GM12878 (cell line): ENCODE measurements at regions not wholly inside any gene's neighbourhood (a gene's known extent, or its start where the extent isn't known, plus 50 kb on each side); places are given as distances from the start of the nearest gene placed in this dataset.

Experiments used
- ATAC-seq: fragments of 200-7000 bp; cut with Tn5 transposase; 3 replicates; pipeline ENCODE4 v1.9.1; 2020; ENCODE audit warnings: mild to moderate bottlenecking, moderate library complexity
- BruUV-seq: library from RNA; stranded (reverse); fragments of 400-500 nt; replicated peaks from 2 replicates; lab custom pipeline; 2021; lab: Mats Ljungman, UMichigan
- CTCF ChIA-PET: fragments of 300-600 bp; sonication (Branson Sonifier 250); formaldehyde crosslinking; extraction: SDS; loops from one replicate; lab custom pipeline; 2021; ENCODE audit warnings: inconsistent platforms; lab: Yijun Ruan, JAX
- POLR2A ChIA-PET: fragments of 350-600 bp; formaldehyde crosslinking; extraction: SDS; loops from one replicate; lab custom pipeline; 2021; ENCODE audit warnings: inconsistent platforms; lab: Charles Lee
- RAD21 ChIA-PET: fragments of 300-600 bp; sonication (Branson Sonifier 250); formaldehyde crosslinking; loops from one replicate; lab custom pipeline; 2023; ENCODE audit warnings: antibody characterized with exemption; ENCODE audit not compliant: unreplicated experiment; lab: Charles Lee
- SMC1A ChIA-PET: fragments of 300-600 bp; sonication (Branson Sonifier 250); formaldehyde crosslinking; loops from one replicate; lab custom pipeline; 2023; ENCODE audit not compliant: unreplicated experiment, uncharacterized antibody; lab: Charles Lee
- DNase-seq: peaks from one replicate; pipeline ENCODE4 v3.0.0-alpha.2; 2011; ENCODE audit warnings: low read depth, low spot score
- FAIRE-seq: peaks from 3 replicates; lab custom pipeline; 2011; peaks lifted over from hg19 to GRCh38; lab: Jason Lieb, UNC
- H2AFZ ChIP-seq: 2 replicates; pipeline ENCODE4 v1.6.0; 2011; ENCODE audit warnings: low read depth, low read length, control low read depth; ENCODE audit not compliant: control insufficient read depth
- H3K27ac ChIP-seq: 2 replicates; pipeline ENCODE4 v1.5.1; 2011; ENCODE audit warnings: control low read depth; ENCODE audit not compliant: control insufficient read depth, insufficient read depth
- H3K27me3 ChIP-seq, 2 experiments: replicated peaks in 1 of 2; 2 replicates each; pipeline versions ENCODE4 v1.6.0 to v1.6.1; 2011; ENCODE audit warnings: low read length in 1 of 2; ENCODE audit not compliant: control insufficient read depth in 2 of 2, insufficient read depth in 2 of 2
- H3K36me3 ChIP-seq, 2 experiments: 2 replicates each; pipeline ENCODE4 v1.5.1; 2011; ENCODE audit warnings: low read length in 1 of 2; ENCODE audit not compliant: control insufficient read depth in 2 of 2, insufficient read depth in 2 of 2
- H3K4me1 ChIP-seq: 2 replicates; pipeline ENCODE4 v1.6.1; 2011; ENCODE audit warnings: mild to moderate bottlenecking, low read length, moderate library complexity, mixed read lengths; ENCODE audit not compliant: control insufficient read depth, insufficient read depth
- H3K4me2 ChIP-seq: 2 replicates; pipeline ENCODE4 v1.6.0; 2011; ENCODE audit warnings: control low read depth; ENCODE audit not compliant: control insufficient read depth, insufficient read depth
- H3K4me3 ChIP-seq: fragments of 200-600 bp; sonication (generic); 2 replicates; pipeline ENCODE4 v1.5.1; 2016
- H3K79me2 ChIP-seq: 2 replicates; pipeline ENCODE4 v1.6.0; 2011; ENCODE audit warnings: low read length; ENCODE audit not compliant: control insufficient read depth, insufficient read depth
- H3K9ac ChIP-seq: 2 replicates; pipeline ENCODE4 v1.8.0; 2011; ENCODE audit warnings: low read length, control low read depth, mixed read lengths; ENCODE audit not compliant: control insufficient read depth, insufficient read depth
- H3K9me3 ChIP-seq: replicated peaks from 3 replicates; pipeline ENCODE4 v1.5.1; 2011; ENCODE audit warnings: mild to moderate bottlenecking, low read length; ENCODE audit not compliant: control insufficient read depth, insufficient read depth
- H4K20me1 ChIP-seq: 2 replicates; pipeline ENCODE4 v1.6.0; 2011; ENCODE audit not compliant: control insufficient read depth, insufficient read depth
- BCL11A ChIP-seq: IDR thresholded peaks from 2 replicates; pipeline ENCODE4 v1.6.1; 2011; ENCODE audit warnings: low read depth, low read length
- CHD2 ChIP-seq: IDR thresholded peaks from 2 replicates; pipeline ENCODE4 v1.6.1; 2011; ENCODE audit warnings: low read depth, low read length, improper control_type of control experiment, borderline replicate concordance
- ELK1 ChIP-seq: IDR thresholded peaks from 2 replicates; pipeline ENCODE4 v1.6.1; 2012; ENCODE audit warnings: low read depth, low read length, improper control_type of control experiment
- KAT2A ChIP-seq: conservative IDR thresholded peaks from 2 replicates; pipeline ENCODE4 v1.6.1; 2011; ENCODE audit warnings: low read depth, low read length; ENCODE audit not compliant: control insufficient read depth
- MEF2A ChIP-seq: IDR thresholded peaks from 2 replicates; pipeline ENCODE4 v1.6.1; 2011; ENCODE audit warnings: low read depth, mild to moderate bottlenecking, low read length, moderate library complexity; ENCODE audit not compliant: insufficient read depth
- POLR2AphosphoS2 ChIP-seq: IDR thresholded peaks from 2 replicates; pipeline ENCODE4 v1.6.1; 2011; ENCODE audit warnings: low read depth, mild to moderate bottlenecking, low read length, improper control_type of control experiment, moderate library complexity
- RAD51 ChIP-seq: fragments of 450-650 bp; IDR thresholded peaks from 2 replicates; pipeline ENCODE4 v1.6.1; 2016; ENCODE audit warnings: moderate library complexity, mild to moderate bottlenecking, inconsistent platforms
- RBBP5 ChIP-seq: fragments of 200-600 bp; sonication (generic); conservative IDR thresholded peaks from 2 replicates; pipeline ENCODE4 v1.6.1; 2016
- TCF12 ChIP-seq: IDR thresholded peaks from 2 replicates; pipeline ENCODE4 v1.6.1; 2011; ENCODE audit warnings: low read depth, mild to moderate bottlenecking, low read length
- TCF7 ChIP-seq: IDR thresholded peaks from 2 replicates; pipeline ENCODE4 v1.6.1; 2014; ENCODE audit warnings: antibody characterized with exemption, borderline replicate concordance
- WRNIP1 ChIP-seq: IDR thresholded peaks from 2 replicates; pipeline ENCODE4 v1.6.1; 2011; ENCODE audit warnings: low read depth, low read length, improper control_type of control experiment, borderline replicate concordance
- WGBS: methylation state at CpG from one replicate; pipeline ENCODE4 v1.1.6; 2016; ENCODE audit warnings: low lambda C conversion rate; ENCODE audit not compliant: insufficient replicate concordance, insufficient coverage; ENCODE audit errors: missing lambda C conversion rate; 5-methylcytosine and 5-hydroxymethylcytosine counted together
- in situ Hi-C: fragments of 300-500 bp; cut with MboI; formaldehyde crosslinking; loops from 9 replicates; pipeline ENCODE4 v1.14.3; 2018; ENCODE audit warnings: mixed read lengths
- intact Hi-C: fragments of 100-400 bp; cut with micrococcal nuclease; formaldehyde crosslinking; loops from one replicate; pipeline ENCODE4 v1.14.2; 2022; ENCODE audit not compliant: unreplicated experiment
- TF ChIP-seq, protein P1 (sequence below): fragments of 450-650 bp; formaldehyde crosslinking; IDR thresholded peaks from 2 replicates; pipeline ENCODE4 v1.4.0; 2022; ENCODE audit warnings: mild to moderate bottlenecking, moderate library complexity

- ChIA-PET SMC1A (interaction anchor here (1.4 kb wide), 1 partner anchor 9 kb away, joined by 5 read pairs; no protein-coding TSS in a partner anchor), RAD21 (interaction anchor here (1.2 kb wide), 1 partner anchor 12 kb away, joined by 3 read pairs; no protein-coding TSS in a partner anchor), POLR2A (no interaction called here), CTCF (interaction anchor here (0.7 kb wide), 1 partner anchor 13 kb away, joined by 3 read pairs; no protein-coding TSS in a partner anchor)
- Histone ChIP-seq H3K27me3 (no peaks in the 10 kb centered on the region), H3K4me3 (no peak overlapping the region), H4K20me1 (no peaks in the 10 kb centered on the region), H3K36me3 (no peaks in the 10 kb centered on the region), H3K4me2 (no peak overlapping the region), H3K27ac (no peak overlapping the region), H2AFZ (no peak overlapping the region), H3K79me2 (no peaks in the 10 kb centered on the region), H3K9ac (no peak overlapping the region), H3K9me3 (no peaks in the 10 kb centered on the region), H3K4me1 (no peaks in the 10 kb centered on the region)
- WGBS = 98% methylated on average over 2 of the region's 2 CpGs
- FAIRE-seq (no peak), DNase-seq (no peak), ATAC-seq (no peak)
- intact Hi-C loops = no loop called here
- BruUV-seq = no TSS peak
- TF ChIP-seq BCL11A = no peak
- no peak for TF ChIP-seq WRNIP1
- TF ChIP-seq KAT2A = no peak
- TF ChIP-seq, all 136 proteins: peak for 0
- in situ Hi-C loops = no loop called here
Measured at GRCh38 chr13:34065928-34066327, 248.0 kb downstream of the RFC3 start.

GRCh38 chr13:34066344-34066743 lies 248.4 kb downstream of the RFC3 start:
- 60% methylated on average over 1 of the region's 1 CpG for WGBS
- H3K79me2 ChIP-seq = no peaks in the 10 kb centered on the region
- H3K4me1 ChIP-seq = no peaks in the 10 kb centered on the region
- RAD21 ChIA-PET = no interaction called here
- no peak for DNase-seq
- in situ Hi-C loops (no loop called here), intact Hi-C loops (no loop called here)
- no peak overlapping the region for H3K9ac ChIP-seq
- H3K9me3 ChIP-seq = no peaks in the 10 kb centered on the region
- H3K4me2 ChIP-seq = no peak overlapping the region
- POLR2A ChIA-PET = no interaction called here
- no peaks in the 10 kb centered on the region for H3K36me3 ChIP-seq
- no peak overlapping the region for H2AFZ ChIP-seq
- no peaks in the 10 kb centered on the region for H3K27me3 ChIP-seq
- no peak for FAIRE-seq
- no peaks in the 10 kb centered on the region for H4K20me1 ChIP-seq
- no peak for ATAC-seq
- BruUV-seq = no TSS peak
- CTCF ChIA-PET = no interaction called here
- H3K4me3 ChIP-seq = no peak overlapping the region
- H3K27ac ChIP-seq = no peak overlapping the region
- SMC1A ChIA-PET = interaction anchor here (1.4 kb wide), 1 partner anchor 9 kb away, joined by 5 read pairs; no protein-coding TSS in a partner anchor
- no peak for TF ChIP-seq CHD2
- TF ChIP-seq RBBP5 = no peak
- TF ChIP-seq MEF2A = no peak
- no peak for TF ChIP-seq ELK1
- no peak for TF ChIP-seq TCF12
- TF ChIP-seq RAD51 = no peak
- TF ChIP-seq, protein P1, sequence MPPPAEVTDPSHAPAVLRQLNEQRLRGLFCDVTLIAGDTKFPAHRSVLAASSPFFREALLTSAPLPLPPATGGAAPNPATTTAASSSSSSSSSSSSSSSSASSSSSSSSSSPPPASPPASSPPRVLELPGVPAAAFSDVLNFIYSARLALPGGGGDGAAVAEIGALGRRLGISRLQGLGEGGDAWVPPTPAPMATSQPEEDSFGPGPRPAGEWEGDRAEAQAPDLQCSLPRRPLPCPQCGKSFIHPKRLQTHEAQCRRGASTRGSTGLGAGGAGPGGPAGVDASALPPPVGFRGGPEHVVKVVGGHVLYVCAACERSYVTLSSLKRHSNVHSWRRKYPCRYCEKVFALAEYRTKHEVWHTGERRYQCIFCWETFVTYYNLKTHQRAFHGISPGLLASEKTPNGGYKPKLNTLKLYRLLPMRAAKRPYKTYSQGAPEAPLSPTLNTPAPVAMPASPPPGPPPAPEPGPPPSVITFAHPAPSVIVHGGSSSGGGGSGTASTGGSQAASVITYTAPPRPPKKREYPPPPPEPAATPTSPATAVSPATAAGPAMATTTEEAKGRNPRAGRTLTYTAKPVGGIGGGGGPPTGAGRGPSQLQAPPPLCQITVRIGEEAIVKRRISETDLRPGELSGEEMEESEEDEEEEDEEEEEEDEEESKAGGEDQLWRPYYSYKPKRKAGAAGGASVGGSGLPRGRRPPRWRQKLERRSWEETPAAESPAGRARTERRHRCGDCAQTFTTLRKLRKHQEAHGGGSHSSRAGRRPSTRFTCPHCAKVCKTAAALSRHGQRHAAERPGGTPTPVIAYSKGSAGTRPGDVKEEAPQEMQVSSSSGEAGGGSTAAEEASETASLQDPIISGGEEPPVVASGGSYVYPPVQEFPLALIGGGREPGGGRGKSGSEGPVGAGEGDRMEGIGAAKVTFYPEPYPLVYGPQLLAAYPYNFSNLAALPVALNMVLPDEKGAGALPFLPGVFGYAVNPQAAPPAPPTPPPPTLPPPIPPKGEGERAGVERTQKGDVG (CRISPR knock-in tag) = no peak
- no peak for TF ChIP-seq TCF7
- TF ChIP-seq POLR2AphosphoS2 = no peak
